Stimulated activated CD4-positive, alpha-beta T cell treated with anti-CD3 and anti-CD28 coated beads, Interleukin-4, amount 100 ng/mL, for 1 hour (primary cell): ENCODE measurements at regions not wholly inside any gene's neighbourhood (a gene's known extent, or its start where the extent isn't known, plus 50 kb on each side); places are given as distances from the start of the nearest gene placed in this dataset.
"Not testable (repeated sequence)": the region's sequence is repeated elsewhere in the genome, so short reads cannot be mapped to it uniquely, and the experiment has no call there.

Experiments
- DNase-seq: peaks from one replicate; pipeline ENCODE4 v3.0.0-alpha.2; 2020

DNA sequence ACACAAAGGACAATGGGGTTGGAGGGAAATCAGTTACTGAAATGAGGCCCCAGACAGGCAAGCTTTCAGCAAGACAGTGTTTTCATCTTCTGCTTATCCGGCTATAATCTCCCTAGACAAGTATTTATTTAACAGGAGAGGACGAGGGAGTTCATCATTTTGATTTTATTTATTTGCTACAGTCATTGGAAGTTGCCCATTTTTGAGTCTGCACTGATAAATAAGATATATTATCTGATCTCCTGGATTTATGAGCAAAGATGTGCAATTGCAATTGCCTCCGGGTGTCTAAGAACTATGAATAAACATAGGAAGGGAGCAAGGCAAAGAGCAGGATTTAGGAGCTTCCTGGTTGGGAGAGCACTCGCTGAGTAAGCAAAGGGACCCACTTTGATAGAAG, 263.2 kb upstream of the EDA2R start:
- DNase-seq, result no peak

DNA sequence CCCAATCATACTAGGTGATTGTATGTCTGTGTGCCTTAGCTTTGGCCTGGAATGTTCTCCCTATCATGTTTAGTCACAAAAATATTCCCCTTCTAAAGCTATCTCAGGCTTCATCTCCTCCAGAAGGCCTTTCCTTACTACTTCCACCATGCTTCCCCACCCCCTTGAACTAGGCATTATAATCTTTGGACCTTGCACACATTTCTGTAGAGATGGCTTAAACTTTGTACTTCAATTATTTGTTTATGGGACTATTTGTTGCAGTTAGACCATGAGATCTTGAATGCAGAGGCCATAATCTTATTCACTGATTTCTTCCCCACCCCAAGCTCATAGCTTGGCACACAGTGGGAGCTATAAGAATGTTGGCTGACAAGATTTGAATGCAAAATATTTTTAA, 262.0 kb upstream of the EDA2R start:
- no peak for DNase-seq

DNA sequence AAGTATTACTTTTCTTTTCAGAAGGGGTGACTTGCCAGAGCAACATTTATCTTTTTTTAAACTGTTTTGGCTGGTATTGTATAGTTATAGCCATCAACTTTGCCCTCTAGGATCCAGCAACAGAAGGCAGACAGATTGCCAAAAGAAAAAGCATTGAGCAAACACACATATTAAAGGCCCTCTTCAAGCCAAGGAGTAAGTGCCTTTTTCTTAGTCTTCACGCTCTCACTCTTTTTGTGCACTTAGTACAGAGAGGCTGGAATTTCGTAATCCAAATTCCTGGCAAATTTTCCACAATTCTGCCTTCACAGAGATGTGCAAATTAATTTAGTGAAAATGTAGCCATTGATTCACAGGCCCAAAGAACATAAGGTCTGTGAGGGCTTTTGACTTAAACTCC, 253.1 kb upstream of the EDA2R start:
- DNase-seq, result no peak

DNA sequence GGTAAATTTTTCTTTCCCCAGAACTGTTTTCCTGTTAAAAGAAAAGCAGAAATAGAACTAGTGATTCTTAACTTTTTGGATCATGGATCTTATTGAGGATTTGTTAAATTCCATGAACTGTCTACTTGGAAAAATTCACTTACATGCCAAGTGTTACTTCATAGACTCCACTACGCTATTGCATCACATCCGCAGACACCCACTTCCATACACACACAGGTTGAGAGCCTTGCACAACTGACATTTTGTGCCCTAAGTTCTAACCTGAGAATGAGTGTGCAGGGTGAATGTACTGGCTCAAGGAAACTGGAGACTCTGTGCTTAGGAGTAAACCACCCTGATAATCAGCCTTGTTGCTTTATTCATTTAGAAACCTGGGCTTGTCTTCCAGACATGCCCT, 250.5 kb upstream of the EDA2R start:
- DNase-seq, result no peak

DNA sequence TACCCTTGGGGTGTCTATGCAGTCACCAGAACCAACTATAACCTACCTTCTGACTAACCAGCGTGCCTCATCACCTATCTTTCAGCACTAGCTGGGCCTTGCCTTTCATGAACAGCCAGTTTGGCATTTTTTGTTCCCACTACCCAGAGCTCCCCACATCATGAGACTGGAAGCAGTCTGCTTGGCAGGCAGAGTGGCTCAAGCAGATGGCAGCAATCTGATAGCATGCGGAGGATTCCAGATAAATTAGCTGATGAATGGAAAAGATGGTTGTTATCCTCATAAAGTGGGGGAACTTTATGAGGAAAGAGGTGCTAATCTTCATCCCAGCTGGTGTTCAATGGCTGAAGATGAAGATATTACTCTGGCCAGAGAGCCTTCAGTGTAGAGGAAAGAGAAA, 243.2 kb upstream of the EDA2R start:
- no peak for DNase-seq

DNA sequence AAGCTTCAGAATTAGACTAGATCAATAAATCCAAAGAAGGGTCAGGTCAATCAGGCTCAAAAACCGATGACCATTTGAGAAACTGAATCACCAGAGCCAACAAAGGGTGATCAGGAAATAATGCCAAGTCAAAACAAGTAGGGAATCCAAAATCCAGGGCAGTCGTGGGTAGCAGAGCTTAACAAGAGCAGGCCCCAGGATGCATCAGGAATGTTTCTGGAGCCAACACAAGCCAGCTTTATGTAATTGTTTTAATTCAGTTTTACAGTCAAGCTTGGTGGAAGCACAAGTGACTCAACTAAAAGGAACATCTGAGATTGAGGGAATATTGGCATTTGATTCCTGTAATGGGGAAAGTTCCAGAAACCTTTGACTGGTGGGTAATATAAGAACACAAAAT, 237.9 kb upstream of the EDA2R start:
- no peak for DNase-seq

DNA sequence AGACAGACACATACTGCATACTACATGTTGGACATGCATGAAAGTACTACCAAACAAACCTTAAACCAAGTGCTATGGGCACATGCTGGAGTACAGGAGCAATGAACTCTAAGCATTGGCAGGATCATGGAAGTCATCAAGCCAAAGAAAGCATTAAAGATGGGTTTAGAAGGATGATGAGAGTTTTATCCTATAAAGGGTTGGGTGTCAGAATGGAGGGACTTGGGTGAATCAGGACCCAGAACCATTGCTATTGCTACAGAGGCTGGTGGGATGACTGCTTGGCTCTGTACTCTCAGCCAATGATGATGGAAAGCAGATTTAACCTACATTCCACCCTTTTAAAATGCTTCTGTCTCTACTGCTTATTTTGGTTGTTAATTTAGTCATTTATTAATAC, 233.9 kb upstream of the EDA2R start:
- DNase-seq, result no peak

DNA sequence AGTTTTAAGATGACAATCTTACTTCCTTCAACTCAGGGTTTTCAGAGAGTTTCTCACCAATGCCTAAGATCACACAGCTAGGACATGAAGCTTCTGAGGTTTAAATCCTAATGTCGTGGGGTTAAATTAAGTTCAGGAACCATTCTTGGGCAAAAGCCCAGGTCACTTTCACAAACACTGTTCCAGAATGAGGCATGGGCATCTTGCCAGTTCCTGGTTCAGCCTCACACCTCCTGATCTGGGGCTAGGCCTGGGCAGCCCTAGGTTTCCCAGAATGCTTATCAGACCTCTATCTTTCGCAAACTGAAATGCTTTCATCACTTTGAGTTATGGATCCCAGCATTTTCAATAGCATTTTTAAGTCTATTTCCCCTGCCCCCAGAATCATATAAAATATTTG, 224.8 kb upstream of the EDA2R start:
- no peak for DNase-seq

DNA sequence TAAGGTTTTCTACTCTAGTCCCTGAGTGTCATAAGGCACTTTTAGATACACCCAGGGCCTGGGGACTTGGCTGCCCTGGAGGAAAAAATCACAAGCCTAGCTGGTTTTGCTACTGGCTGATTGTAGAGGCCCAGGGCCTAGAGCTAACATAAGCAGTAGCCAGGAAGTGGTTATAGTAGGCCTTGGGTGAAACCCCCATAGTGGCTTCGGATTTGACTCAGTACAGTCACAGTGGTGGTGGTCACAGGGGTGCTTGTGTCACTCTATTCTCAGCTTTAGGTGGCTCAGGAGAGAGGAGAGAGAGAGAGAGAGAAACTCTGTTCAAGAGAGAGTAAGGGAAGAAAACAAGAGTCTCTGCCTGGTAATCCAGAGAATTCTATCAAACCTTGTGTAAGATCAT, 194.5 kb upstream of the EDA2R start:
- no peak for DNase-seq

DNA sequence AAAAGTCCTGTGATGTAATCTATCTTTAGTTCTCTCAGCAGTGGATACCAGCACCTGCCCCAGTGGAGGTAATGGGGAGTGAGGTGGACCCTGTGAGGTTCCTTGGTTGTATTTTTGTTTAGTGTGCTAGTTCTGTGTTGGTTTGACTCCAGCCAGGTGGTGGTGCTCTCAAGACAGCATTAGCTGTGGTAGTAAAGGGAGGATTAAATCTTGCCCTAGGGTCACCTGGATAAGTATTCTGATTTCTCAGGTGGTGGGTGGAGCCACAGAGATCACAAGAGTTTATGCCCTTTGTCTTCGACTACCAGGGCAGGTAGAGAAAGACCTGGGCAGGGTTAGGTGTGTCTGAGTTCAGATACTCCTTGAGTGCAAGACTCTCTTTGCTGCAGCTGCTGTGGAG, 176.3 kb upstream of the EDA2R start:
- DNase-seq, result no peak

DNA sequence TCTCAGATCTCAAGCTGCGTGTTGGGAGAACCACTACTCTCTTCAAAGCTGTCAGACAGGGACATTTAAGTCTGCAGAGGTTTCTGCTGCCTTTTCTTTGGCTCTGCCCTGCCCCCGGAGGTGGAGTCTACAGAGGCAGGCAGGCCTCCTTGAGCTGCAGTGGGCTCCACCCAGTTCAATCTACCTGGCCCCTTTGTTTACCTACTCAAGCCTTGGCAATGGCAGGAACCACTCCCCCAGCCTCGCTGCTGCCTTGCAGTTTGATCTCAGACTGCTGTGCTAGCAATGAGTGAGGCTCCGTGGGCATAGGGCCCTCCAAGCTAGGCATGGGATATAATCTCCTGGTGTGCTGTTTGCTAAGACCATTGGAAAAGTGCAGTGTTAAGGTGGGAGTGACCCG, 155.6 kb upstream of the EDA2R start:
- not testable (repeated sequence) for DNase-seq

DNA sequence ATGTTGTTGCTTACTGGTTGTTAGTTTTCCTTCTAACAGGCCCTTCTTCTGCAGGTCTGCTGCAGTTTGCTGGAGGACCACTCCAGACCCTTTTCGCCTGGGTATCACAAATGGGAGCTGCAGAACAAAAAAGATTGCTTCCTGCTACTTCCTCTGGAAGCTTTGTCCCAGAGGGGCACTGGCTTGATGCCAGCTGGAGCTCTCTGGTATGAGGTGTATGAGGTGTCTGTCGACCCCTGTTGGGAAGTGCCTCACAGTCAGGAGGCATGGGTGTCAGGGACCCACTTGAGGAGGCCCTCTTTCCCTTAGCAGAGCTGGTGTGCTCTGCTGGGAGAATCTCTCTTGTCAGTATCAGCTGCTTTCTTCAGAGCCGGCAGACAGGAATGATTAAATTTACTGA, 127.4 kb upstream of the EDA2R start:
- DNase-seq, result no peak

DNA sequence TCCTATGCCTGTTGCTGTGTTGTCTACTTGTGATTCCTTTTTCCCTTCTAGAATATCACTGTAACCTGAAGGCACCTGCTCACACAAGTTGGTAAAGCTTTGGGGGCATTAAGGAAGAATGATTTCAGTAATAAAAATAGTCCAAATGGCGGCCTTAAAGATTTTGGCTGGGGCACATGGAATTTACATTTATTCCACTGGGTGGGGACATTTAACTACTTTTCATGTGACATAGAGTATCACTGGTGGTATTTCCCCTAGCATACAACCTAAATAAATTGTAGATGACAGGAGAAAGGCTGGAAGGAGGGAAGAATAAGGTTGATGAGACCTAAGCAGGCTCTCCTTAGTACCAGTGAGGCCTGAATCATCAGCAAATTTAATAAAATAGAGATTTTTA, 121.8 kb upstream of the EDA2R start:
- no peak for DNase-seq

DNA sequence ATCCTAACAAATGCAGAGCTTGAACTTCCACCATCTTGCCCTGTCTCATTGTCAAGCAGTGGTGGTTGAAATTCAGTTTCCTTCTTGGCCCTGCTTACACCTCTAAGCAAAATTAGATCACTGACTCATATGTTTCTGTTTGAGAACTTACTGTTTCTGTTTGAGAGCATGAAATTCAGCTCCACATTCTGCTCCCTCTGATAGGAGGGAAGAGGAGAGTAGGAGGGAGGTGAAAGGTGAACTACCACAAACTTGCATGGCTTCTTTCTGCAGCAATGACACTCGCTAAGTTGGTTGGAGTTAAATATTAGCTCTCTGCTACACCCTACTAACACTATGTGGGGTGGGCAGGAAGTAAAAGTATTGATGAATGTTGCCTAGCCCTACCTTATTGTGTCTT, 117.8 kb upstream of the EDA2R start:
- DNase-seq, result no peak

DNA sequence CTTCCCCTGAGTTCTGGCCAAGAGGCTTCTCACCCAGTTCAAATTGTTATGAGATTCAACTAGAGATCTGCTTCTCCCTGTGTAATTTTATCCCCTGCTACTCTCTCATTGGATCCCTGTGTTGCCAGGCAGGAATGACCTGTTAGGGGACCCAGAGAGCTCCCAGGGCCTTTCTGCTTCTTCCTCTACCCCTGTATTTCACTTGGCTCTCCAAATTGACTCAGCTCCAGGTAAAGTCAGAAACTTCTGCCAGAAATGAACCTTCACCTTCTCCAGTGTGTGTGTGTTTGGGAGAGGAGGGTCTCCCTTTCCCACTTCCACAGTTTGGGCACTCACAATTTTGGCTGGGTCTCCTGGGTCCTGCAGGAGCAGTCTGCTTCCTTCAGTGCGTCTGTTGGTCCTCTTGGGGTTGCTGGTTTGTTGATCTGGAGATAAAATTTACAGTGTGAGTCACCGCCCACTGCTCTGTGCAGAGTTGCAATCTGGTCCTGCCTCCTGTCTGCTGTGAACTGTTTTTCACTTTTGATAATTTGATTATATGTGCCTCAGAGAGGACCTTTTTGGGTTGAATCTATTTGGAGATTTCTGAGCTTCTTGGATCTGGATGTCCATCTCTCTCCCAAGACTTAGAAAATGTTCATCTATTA, 112.4 kb upstream of the EDA2R start:
- DNase-seq, result no peak

DNA sequence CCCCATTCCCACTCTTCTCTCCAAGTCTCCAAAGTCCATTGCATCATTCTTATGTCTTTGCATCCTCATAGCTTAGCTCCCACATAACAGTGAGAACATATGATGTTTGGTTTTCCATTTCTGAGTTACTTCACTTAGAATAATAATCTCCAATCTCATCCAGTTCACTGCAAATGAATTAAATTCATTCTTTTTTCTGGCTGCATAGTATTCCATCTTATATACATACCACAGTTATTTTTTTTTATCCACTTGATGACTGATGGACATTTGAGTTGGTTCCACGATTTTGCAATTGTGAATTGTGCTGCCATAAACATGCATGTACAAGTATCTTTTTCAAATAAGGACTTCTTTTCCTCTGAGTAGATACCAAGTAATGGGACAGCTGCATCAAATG, 105.6 kb upstream of the EDA2R start:
- DNase-seq, result not testable (repeated sequence)

DNA sequence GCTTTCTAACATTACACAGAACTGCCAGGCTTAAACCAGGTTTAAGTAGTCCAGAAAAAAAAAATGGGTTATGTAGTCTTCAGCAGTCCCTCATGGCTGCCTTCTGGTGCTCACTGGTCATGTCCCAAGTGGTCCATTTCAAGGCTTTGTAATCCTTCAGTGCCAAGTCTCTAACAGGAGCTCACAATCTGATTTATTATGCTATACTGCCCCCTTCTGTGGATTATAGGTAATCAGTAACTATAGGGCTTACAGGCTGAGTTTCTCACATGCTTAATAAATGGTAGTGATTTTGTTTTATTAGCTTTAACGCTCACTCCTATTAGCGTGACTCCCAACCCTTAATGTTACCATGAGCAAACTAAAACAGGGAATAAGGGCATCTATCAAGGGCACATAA, 92.5 kb upstream of the EDA2R start:
- DNase-seq, result no peak

DNA sequence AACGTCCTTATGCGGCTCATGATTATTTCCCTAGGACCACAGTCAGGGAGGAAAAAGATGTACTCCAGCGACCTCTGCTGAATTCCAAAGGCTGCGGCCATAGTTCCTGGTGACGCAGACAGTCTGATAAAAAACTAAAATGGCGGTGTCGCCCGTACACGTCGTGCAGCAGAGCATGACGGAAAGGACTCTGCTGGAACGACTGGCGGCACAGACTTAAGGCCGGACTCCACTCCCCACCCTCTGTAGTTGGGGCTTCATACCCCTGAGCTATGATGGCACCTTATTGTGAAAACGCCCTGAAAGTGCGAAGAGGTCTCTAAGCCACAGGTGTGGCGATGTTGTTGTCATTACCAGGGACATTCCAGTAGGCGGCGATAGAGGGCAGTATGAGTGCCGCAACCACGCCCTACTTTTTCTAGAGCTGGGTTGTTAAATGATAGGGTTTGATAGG, 90.0 kb upstream of the EDA2R start:
- peak; percentile 36 for DNase-seq

DNA sequence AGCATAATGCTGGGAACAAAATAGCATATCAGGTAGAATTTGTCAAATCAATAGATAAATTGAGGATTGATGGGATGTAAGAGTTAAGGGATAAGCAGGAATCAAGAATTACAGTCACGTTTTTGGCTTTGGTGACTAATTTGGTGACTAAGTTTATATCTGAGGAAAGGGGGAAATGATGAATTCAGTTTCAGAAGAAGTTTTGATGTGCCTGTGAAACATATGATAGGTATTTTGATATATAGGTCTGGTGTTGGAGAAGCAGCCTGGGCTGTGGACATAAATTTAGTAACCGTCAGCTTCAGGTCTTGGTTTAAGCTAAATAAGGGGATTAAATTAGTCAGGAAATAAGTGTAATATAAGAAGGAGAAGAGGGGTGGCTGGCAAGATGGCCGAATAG, 79.0 kb upstream of the EDA2R start:
- DNase-seq, result no peak

DNA sequence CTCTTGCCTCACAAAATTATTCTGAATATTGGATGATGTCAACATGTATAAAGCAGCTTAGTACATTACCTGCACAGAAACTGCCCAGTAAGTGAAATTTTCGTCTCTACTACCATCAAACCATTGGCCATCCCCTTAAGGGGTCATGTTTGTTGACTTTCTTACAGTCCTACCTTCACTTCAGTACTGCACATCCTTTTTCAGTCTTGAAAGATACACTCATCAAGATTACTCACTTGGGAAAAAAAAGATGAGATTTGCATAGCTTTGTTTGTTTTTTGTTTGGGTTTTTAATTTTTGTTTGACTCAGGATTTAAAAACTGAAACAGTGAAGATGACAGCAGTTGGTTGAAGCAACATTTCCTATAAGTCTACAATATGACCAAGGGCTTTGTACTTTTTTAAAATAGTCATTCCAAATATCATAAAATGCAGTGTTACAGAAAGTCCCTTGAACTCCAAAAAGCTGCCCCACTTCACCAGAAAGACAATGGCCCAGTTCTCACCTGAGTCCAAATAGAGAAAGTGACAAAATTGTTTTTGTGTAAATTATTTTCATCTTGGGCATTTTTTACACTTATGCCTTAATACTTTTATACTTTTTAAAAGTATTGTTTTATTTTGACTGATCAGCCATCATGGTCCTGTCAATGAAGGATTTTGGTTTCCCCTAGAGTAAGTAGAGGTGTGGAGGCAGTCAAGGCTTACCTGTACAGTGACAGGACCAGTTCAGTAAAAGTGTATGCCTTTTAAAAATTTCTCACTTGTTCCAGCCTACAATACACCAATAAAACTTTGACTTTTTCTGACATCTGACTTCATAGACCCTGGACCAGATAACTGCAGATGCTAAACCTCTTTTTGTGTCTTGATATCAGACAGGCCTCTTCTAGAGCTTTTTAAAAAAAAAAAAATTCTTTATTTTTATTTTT, 59.7 kb upstream of the EDA2R start:
- no peak for DNase-seq

DNA sequence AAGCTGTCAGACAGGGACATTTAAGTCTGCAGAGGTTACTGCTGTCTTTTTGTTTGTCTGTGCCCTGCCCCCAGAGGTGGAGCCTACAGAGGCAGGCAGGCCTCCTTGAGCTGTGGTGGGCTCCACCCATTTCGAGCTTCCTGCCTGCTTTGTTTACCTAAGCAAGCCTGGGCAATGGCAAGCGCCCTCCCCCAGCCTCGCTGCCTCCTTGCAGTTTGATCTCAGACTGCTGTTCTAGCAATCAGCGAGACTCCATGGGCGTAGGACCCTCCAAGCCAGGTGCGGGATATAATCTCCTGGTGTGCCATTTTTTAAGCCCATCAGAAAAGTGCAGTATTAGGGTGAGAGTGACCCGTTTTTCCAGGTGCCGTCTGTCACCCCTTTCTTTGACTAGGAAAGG, 53.6 kb upstream of the EDA2R start:
- DNase-seq, result not testable (repeated sequence)
